ENCODE measurements at regions not wholly inside any gene's neighbourhood (a gene's known extent, or its start where the extent isn't known, plus 50 kb on each side); places are given as distances from the start of the nearest gene placed in this dataset.
"Not testable (repeated sequence)": the region's sequence is repeated elsewhere in the genome, so short reads cannot be mapped to it uniquely, and the experiment has no call there.

DNA sequence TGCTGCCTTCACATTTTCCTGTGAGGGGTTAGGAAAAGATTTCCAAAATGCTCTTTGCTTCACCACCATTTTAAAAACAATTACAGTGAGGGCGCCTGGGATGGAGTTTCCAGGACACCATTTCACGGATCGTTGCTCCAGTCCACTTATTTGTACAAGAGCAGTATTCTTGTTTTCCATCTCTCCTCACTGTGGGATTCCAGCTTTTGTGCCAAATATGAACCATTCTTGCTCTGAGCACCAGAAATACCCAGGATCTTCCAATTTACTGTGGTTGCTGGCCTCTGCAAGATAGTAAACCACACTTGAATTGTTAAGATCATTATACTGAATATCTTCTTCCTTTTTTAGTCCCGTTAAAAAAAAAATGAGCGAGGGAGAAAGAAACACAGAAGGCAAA, 899.5 kb downstream of the TLE1 start:
- 95% methylated on average over 5 of the region's 5 CpGs for WGBS
- Histone ChIP-seq H3K9me3 (ENCODE audit: control insufficient read depth in 2 of 2, insufficient read depth in 1 of 2, low read length in 1 of 2) (no peaks in the 10 kb centered on the region), H3K36me3 (ENCODE audit: control insufficient read depth in 2 of 2, insufficient read depth in 2 of 2, low read length in 1 of 2) (no peaks in the 10 kb centered on the region), H3K4me3 (ENCODE audit: low read length in 2 of 2) (no peak overlapping the region), H3K27ac (ENCODE audit: low read depth in 1 of 2, low read length in 1 of 2) (no peak overlapping the region), H3K27me3 (ENCODE audit: control insufficient read depth in 2 of 2, insufficient read depth in 1 of 2, low read length in 1 of 2) (no peaks in the 10 kb centered on the region), H3K4me1 (ENCODE audit: control insufficient read depth in 2 of 2, insufficient read depth in 2 of 2, low read length in 2 of 2) (no peaks in the 10 kb centered on the region)
- no peak for DNase-seq (ENCODE audit: low read depth in 6 of 9, low spot score in 9 of 9)

- Histone ChIP-seq H3K4me1 (ENCODE audit: control insufficient read depth in 2 of 2, insufficient read depth in 2 of 2, low read length in 2 of 2) (no peaks in the 10 kb centered on the region), H3K9me3 (ENCODE audit: control insufficient read depth in 2 of 2, insufficient read depth in 1 of 2, low read length in 1 of 2) (no peaks in the 10 kb centered on the region), H3K27me3 (ENCODE audit: control insufficient read depth in 2 of 2, insufficient read depth in 1 of 2, low read length in 1 of 2) (no peaks in the 10 kb centered on the region), H3K36me3 (ENCODE audit: control insufficient read depth in 2 of 2, insufficient read depth in 2 of 2, low read length in 1 of 2) (no peaks in the 10 kb centered on the region), H3K27ac (ENCODE audit: low read depth in 1 of 2, low read length in 1 of 2) (no peak overlapping the region), H3K4me3 (ENCODE audit: low read length in 2 of 2) (no peak overlapping the region)
- 100% methylated on average over 1 of the region's 1 CpG for WGBS
- DNase-seq (ENCODE audit: low read depth in 6 of 9, low spot score in 9 of 9) = no peak
Observed at GRCh38 chr9:80787636-80788035, 901.7 kb downstream of the TLE1 start.

DNA sequence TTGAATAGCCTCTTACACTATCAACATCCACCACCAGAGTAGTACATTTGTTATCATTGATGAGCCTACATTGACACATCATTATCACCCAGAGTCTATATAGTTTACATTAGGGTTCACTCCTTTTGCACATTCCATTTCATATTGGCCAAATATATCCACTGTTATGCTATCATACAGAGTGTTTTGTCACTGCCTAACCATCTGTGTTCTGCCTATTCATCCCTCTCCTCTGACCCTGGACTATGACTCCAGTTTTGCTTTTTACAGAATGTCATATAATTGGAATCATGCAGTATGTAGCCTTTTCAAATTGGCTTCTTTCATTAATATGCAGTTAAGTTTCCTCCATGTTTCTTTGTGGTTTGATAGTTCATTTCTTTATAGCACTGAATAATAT, 904.7 kb downstream of the TLE1 start:
- H3K4me3 ChIP-seq (ENCODE audit: low read length in 2 of 2) = no peak overlapping the region
- no peaks in the 10 kb centered on the region for H3K9me3 ChIP-seq (ENCODE audit: control insufficient read depth in 2 of 2, insufficient read depth in 1 of 2, low read length in 1 of 2)
- H3K36me3 ChIP-seq (ENCODE audit: control insufficient read depth in 2 of 2, insufficient read depth in 2 of 2, low read length in 1 of 2) = no peaks in the 10 kb centered on the region
- DNase-seq (ENCODE audit: low read depth in 6 of 9, low spot score in 9 of 9) = no peak
- H3K4me1 ChIP-seq (ENCODE audit: control insufficient read depth in 2 of 2, insufficient read depth in 2 of 2, low read length in 2 of 2) = no peaks in the 10 kb centered on the region
- no peak overlapping the region for H3K27ac ChIP-seq (ENCODE audit: low read depth in 1 of 2, low read length in 1 of 2)
- H3K27me3 ChIP-seq (ENCODE audit: control insufficient read depth in 2 of 2, insufficient read depth in 1 of 2, low read length in 1 of 2) = no peaks in the 10 kb centered on the region

GRCh38 chr9:80775971-80776370, 913.4 kb downstream of the TLE1 start:
- Histone ChIP-seq H3K4me3 (ENCODE audit: low read length in 2 of 2) (no peak overlapping the region), H3K27ac (ENCODE audit: low read depth in 1 of 2, low read length in 1 of 2) (no peak overlapping the region), H3K9me3 (ENCODE audit: control insufficient read depth in 2 of 2, insufficient read depth in 1 of 2, low read length in 1 of 2) (no peaks in the 10 kb centered on the region), H3K36me3 (ENCODE audit: control insufficient read depth in 2 of 2, insufficient read depth in 2 of 2, low read length in 1 of 2) (no peaks in the 10 kb centered on the region), H3K27me3 (ENCODE audit: control insufficient read depth in 2 of 2, insufficient read depth in 1 of 2, low read length in 1 of 2) (no peaks in the 10 kb centered on the region), H3K4me1 (ENCODE audit: control insufficient read depth in 2 of 2, insufficient read depth in 2 of 2, low read length in 2 of 2) (no peaks in the 10 kb centered on the region)
- no peak for DNase-seq (ENCODE audit: low read depth in 6 of 9, low spot score in 9 of 9)

GRCh38 chr9:80775530-80775929, 913.8 kb downstream of the TLE1 start:
- no peaks in the 10 kb centered on the region for H3K4me1 ChIP-seq (ENCODE audit: control insufficient read depth in 2 of 2, insufficient read depth in 2 of 2, low read length in 2 of 2)
- H3K36me3 ChIP-seq (ENCODE audit: control insufficient read depth in 2 of 2, insufficient read depth in 2 of 2, low read length in 1 of 2) = no peaks in the 10 kb centered on the region
- H3K9me3 ChIP-seq (ENCODE audit: control insufficient read depth in 2 of 2, insufficient read depth in 1 of 2, low read length in 1 of 2) = no peaks in the 10 kb centered on the region
- WGBS = 96% methylated on average over 2 of the region's 2 CpGs
- DNase-seq (ENCODE audit: low read depth in 6 of 9, low spot score in 9 of 9) = no peak
- H3K27ac ChIP-seq (ENCODE audit: low read depth in 1 of 2, low read length in 1 of 2) = no peak overlapping the region
- H3K27me3 ChIP-seq (ENCODE audit: control insufficient read depth in 2 of 2, insufficient read depth in 1 of 2, low read length in 1 of 2) = no peaks in the 10 kb centered on the region
- H3K4me3 ChIP-seq (ENCODE audit: low read length in 2 of 2) = no peak overlapping the region

GRCh38 chr9:80771555-80772347, 917.6 kb downstream of the TLE1 start:
- Histone ChIP-seq H3K9me3 (ENCODE audit: control insufficient read depth in 2 of 2, insufficient read depth in 1 of 2, low read length in 1 of 2) (no peaks in the 10 kb centered on the region), H3K27me3 (ENCODE audit: control insufficient read depth in 2 of 2, insufficient read depth in 1 of 2, low read length in 1 of 2) (no peaks in the 10 kb centered on the region), H3K36me3 (ENCODE audit: control insufficient read depth in 2 of 2, insufficient read depth in 2 of 2, low read length in 1 of 2) (no peaks in the 10 kb centered on the region), H3K4me1 (ENCODE audit: control insufficient read depth in 2 of 2, insufficient read depth in 2 of 2, low read length in 2 of 2) (no peaks in the 10 kb centered on the region), H3K4me3 (ENCODE audit: low read length in 2 of 2) (no peak overlapping the region), H3K27ac (ENCODE audit: low read depth in 1 of 2, low read length in 1 of 2) (no peak overlapping the region)
- DNase-seq (ENCODE audit: low read depth in 6 of 9, low spot score in 9 of 9) = no peak
- 92% methylated on average over 6 of the region's 6 CpGs for WGBS

DNA sequence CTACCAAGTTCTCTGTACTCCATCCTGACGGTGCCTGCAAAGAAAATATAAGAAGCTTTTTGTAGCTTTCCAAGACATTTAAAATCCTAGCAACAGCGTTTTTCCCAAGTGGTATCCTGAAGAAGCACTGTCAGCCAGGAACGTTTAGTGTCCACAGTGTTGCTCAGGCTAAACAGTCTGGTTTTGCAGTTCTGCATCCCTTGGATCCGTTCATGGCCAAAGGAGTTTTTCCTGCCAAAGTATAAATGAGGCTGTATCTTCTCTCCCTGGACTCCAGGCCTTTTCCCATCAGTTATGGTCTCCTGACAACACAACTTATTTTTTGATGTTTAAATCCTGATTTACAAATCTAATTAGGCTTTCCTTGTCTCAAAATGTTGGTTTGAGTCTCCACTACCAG, 925.8 kb downstream of the TLE1 start:
- WGBS = 95% methylated on average over 4 of the region's 4 CpGs
- Histone ChIP-seq H3K4me1 (ENCODE audit: control insufficient read depth in 2 of 2, insufficient read depth in 2 of 2, low read length in 2 of 2) (no peaks in the 10 kb centered on the region), H3K4me3 (ENCODE audit: low read length in 2 of 2) (no peak overlapping the region), H3K27me3 (ENCODE audit: control insufficient read depth in 2 of 2, insufficient read depth in 1 of 2, low read length in 1 of 2) (no peaks in the 10 kb centered on the region), H3K9me3 (ENCODE audit: control insufficient read depth in 2 of 2, insufficient read depth in 1 of 2, low read length in 1 of 2) (no peaks in the 10 kb centered on the region), H3K36me3 (ENCODE audit: control insufficient read depth in 2 of 2, insufficient read depth in 2 of 2, low read length in 1 of 2) (no peaks in the 10 kb centered on the region), H3K27ac (ENCODE audit: low read depth in 1 of 2, low read length in 1 of 2) (no peak overlapping the region)
- no peak for DNase-seq (ENCODE audit: low read depth in 6 of 9, low spot score in 9 of 9)

GRCh38 chr9:80755586-80755985, 933.8 kb downstream of the TLE1 start:
- Histone ChIP-seq H3K4me3 (ENCODE audit: low read length in 2 of 2) (no peak overlapping the region), H3K27ac (ENCODE audit: low read depth in 1 of 2, low read length in 1 of 2) (no peak overlapping the region), H3K36me3 (ENCODE audit: control insufficient read depth in 2 of 2, insufficient read depth in 2 of 2, low read length in 1 of 2) (no peaks in the 10 kb centered on the region), H3K4me1 (ENCODE audit: control insufficient read depth in 2 of 2, insufficient read depth in 2 of 2, low read length in 2 of 2) (no peaks in the 10 kb centered on the region), H3K27me3 (ENCODE audit: control insufficient read depth in 2 of 2, insufficient read depth in 1 of 2, low read length in 1 of 2) (no peaks in the 10 kb centered on the region), H3K9me3 (ENCODE audit: control insufficient read depth in 2 of 2, insufficient read depth in 1 of 2, low read length in 1 of 2) (no peaks in the 10 kb centered on the region)
- DNase-seq (ENCODE audit: low read depth in 6 of 9, low spot score in 9 of 9) = no peak
- WGBS = 91% methylated on average over 2 of the region's 2 CpGs

DNA sequence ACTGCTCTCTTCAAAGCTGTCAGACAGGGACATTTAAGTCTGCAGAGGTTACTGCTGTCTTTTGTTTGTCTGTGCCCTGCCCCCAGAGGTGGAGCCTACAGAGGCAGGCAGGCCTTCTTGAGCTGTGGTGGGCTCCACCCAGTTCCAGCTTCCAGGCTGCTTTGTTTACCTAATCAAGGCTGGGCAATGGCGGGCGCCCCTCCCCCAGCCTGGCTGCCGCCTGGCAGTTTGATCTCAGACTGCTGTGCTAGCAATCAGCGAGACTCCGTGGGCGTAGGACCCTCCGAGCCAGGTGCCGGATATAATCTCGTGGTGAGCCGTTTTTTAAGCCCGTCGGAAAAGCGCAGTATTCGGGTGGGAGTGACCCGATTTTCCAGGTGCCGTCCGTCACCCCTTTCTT, 942.3 kb downstream of the TLE1 start:
- H3K27ac ChIP-seq (ENCODE audit: low read depth in 1 of 2, low read length in 1 of 2); H3K36me3 ChIP-seq (ENCODE audit: control insufficient read depth in 2 of 2, insufficient read depth in 2 of 2, low read length in 1 of 2); DNase-seq (ENCODE audit: low read depth in 6 of 9, low spot score in 9 of 9); H3K4me1 ChIP-seq (ENCODE audit: control insufficient read depth in 2 of 2, insufficient read depth in 2 of 2, low read length in 2 of 2); H3K27me3 ChIP-seq (ENCODE audit: control insufficient read depth in 2 of 2, insufficient read depth in 1 of 2, low read length in 1 of 2); H3K9me3 ChIP-seq (ENCODE audit: control insufficient read depth in 2 of 2, insufficient read depth in 1 of 2, low read length in 1 of 2); H3K4me3 ChIP-seq (ENCODE audit: low read length in 2 of 2): not testable (repeated sequence)
- 95% methylated on average over 17 of the region's 17 CpGs for WGBS

DNA sequence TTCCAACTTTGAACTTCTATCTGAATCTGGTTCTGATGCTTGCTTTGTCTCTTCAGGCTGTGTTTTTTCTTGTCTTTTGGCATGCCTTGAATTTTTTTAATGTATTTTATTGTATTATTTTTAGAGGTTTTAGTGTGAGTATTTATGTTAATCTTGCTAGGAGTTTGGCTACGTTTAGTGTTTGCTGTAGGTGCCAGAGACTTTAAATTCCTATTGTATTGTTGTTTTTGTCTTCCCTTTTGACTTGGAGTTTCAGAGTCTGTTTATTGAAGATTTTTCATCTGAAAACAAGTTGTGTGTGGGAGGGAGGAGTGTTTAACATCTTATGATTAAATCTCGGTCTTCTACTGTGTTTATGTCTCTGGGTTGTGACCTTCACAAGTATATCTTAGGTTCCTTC, 956.8 kb downstream of the TLE1 start:
- no peaks in the 10 kb centered on the region for H3K4me1 ChIP-seq (ENCODE audit: control insufficient read depth in 2 of 2, insufficient read depth in 2 of 2, low read length in 2 of 2)
- no peak overlapping the region for H3K4me3 ChIP-seq (ENCODE audit: low read length in 2 of 2)
- H3K27me3 ChIP-seq (ENCODE audit: control insufficient read depth in 2 of 2, insufficient read depth in 1 of 2, low read length in 1 of 2) = no peaks in the 10 kb centered on the region
- 94% methylated on average over 2 of the region's 2 CpGs for WGBS
- H3K9me3 ChIP-seq (ENCODE audit: control insufficient read depth in 2 of 2, insufficient read depth in 1 of 2, low read length in 1 of 2) = no peaks in the 10 kb centered on the region
- no peaks in the 10 kb centered on the region for H3K36me3 ChIP-seq (ENCODE audit: control insufficient read depth in 2 of 2, insufficient read depth in 2 of 2, low read length in 1 of 2)
- DNase-seq (ENCODE audit: low read depth in 6 of 9, low spot score in 9 of 9) = no peak
- H3K27ac ChIP-seq (ENCODE audit: low read depth in 1 of 2, low read length in 1 of 2) = no peak overlapping the region
